Right forelimb (tissue), 1 donor: ENCODE measurements at regions not wholly inside any gene's neighbourhood (a gene's known extent, or its start where the extent isn't known, plus 50 kb on each side); places are given as distances from the start of the nearest gene placed in this dataset.
"Not testable (repeated sequence)": the region's sequence is repeated elsewhere in the genome, so short reads cannot be mapped to it uniquely, and the experiment has no call there.

Source experiments
- DNase-seq: peaks from one replicate; pipeline ENCODE4 v3.0.0-alpha.2; 2018

DNA sequence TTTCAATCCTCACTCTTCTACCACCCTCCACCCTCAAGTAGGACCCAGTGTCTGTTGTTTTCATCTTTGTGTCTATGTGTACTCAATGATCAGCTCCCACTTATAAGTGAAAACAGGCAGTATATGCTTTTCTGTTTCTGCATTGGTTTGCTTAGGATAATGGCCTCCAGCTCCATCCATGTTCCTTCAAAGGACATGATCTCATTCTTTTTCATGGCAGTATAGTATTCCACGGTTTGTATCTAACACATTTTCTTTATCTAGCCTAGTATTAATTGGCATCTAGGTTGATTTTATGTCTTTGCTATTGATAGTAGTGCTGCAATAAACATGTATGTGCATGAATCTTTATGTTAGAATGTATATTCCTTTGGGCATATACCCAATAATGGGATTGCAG lies 259.8 kb upstream of the KIF2A start:
- DNase-seq = no peak

DNA sequence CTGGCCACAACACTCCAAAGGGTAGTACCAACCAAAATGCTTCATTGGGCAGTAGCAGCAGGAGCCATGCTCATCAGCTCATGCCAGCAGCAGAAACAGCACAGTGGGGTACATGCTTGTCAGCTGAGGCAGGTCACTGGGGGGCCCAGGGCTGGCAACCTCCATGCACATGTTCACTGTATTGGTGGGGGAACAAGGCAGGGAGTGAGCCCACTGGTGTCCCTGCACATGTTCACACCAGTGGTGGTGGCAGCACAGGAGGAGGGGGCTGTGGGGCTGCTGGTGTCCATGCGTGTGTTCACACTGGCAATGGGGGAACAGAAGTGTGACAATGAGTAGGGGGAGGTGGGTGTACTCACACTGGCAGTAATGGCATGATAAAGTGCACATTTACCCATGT lies 254.3 kb upstream of the KIF2A start:
- DNase-seq = no peak

DNA sequence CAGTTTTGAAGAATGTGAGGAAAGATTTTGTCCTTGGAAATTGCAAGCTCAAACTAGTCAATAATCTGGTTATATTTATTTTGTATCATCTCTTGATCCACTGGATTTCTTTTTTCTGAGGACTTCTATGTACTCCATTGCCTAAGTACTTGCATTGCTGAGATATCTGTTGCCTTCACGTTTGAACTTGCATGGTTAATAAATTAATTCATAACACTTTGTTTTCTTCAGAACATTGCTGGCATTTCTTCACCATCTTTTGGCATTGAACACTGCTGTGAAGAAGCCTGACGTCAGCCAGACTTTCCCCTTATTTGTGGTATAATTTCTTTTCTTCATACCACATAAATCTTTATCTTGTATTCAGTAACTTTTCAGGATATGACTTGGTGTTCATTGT lies 246.0 kb upstream of the KIF2A start:
- DNase-seq = no peak

DNA sequence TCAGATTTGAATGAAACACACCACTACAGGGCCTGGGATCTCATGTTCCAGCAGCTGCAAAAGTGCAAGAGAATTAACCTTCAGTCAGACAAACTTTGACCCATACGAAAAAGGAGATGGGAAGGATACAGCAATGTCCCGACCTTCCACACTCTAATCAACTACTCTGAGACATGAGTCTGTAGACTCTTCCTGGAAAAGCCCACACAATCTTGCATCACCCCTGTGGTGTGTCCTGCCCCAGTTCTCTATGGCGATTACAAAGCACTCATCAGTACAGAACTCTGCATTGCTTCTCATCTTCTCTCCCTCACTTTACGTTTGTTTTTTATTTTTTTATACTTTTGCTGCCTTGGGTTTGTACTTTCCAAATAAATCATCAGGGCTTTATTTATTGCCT lies 241.0 kb upstream of the KIF2A start:
- no peak for DNase-seq

DNA sequence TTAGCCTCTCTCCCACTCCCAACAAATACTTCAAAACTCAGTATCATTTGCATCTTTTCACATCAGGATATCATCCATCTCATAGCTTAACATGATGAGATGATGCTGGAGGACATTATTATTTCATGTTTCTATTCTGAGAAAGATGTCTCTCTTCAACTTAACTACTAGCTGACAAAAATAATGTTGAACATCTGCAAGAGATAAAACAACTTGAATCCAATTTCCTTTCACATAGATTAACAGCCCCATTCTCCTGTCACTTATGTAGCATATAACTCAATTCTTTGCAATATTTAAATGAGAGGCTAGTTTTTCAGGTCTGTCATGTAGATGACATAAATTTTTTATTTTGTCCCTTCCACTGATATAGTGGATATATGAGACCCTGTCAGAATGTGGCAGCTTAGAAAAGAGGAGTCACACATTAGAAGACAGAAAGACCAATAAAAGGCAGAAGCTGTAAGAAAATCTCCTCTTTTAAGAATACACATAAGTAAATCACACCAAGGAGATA lies 239.2 kb upstream of the KIF2A start:
- DNase-seq = no peak

DNA sequence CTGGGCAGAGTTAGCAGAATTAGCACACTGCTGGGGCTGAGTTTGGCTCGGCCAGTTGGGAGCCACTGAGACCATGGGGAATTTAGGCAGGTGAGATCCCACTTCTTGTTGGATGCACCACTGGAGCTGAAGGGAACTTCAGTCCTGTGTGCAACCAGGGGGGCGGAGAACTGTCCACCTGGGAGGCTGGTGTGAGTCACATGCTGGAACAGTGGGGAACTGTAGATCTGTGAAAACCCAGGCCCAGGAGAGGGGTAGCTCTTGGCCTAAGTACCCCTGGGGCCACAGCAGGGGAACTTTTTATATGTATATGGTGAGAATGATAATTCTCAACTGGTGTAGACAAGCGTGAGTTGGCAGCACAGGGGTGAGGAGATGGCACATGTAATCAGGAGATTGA lies 237.5 kb upstream of the KIF2A start:
- no peak for DNase-seq

DNA sequence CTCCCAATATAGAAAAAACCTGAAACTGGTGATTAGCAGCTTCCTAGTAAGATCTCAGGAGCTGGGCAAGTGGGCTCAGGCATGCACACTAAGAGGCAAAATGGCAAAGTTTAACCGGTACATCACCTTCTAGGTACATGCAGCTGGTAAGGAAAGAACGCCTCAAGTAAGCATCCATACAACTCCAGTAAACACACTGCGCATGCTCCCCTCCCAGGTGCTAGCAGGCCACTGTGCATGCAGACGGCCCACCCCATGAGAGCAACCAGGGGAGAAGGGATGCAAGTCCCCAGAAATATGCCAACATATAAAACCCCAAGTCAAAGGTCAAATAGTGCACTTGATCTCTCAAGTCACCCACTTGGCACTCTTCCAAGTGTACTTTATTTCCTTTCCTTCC lies 228.6 kb upstream of the KIF2A start:
- no peak for DNase-seq

DNA sequence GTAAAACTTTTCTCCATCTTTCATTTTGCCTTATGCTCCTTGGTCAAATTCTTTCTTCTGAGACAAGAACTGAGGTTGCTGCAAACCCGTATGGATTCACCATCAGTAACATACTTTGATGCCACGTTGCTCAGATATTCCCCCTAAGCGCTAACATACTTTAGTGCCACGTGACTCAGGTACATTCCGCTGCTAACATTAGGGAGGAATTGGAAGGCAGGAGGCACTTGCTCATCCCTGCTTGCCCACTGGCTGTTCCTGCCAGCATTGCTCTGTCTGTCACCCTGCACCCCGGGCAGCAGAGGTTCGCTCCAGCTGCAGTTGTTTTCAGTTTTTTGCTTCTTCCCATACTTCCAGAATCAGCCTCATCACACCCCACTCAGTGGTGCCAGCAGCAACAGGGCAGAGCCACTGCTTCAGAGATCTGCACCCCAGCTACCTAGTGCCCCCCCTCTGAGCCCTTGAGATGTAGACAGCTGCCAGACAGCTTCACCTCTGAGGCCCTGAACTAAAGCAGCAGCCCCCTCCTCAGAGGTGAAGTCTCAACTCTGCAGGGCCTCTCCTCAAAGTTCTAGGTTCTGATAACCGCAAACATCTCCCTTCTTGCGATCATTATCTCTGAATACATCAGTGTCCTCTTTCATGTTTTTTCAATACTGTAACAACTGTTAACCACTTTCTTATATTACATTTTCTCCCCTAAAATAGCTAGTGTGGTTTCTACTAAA lies 228.0 kb upstream of the KIF2A start:
- no peak for DNase-seq

DNA sequence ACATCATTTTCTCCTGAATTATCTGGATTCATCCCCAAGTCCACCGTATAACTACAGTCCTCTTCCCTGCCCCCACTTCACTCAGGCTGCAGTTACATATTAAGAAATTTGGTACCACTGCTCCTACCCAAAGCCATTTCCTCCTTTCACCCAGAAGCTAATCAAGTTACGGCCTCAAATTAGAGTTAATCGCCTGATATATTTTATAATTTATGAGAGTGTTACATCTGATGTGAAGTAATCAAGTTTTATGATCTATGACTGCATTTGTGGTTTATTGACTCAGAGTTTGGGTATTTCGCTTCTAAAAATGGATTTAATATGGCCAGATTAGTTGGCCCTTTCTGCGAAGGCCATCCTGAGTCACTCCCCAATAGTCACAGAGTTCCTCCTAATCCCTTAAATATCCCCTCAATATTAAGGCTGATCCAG lies 223.6 kb upstream of the KIF2A start:
- DNase-seq = no peak

DNA sequence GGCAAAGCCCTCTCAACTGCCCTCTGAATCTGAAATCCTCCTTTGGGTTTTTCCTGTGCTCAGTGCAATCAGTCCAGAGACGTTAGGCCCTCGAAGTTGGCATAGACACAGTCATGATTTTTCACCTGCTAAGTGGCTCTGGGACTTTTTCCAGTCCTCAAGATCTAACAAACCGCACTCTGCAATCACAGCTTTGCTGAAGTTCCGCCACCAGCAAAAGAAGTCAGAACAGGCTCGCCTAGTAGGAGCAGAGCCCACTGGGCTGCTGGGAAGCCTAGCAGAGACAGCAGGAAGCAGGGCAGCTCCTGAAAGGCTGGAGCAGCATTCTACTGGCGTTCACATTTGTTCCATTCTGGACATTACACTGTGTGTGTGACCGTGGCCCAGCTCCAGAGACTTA lies 222.8 kb upstream of the KIF2A start:
- DNase-seq = no peak

DNA sequence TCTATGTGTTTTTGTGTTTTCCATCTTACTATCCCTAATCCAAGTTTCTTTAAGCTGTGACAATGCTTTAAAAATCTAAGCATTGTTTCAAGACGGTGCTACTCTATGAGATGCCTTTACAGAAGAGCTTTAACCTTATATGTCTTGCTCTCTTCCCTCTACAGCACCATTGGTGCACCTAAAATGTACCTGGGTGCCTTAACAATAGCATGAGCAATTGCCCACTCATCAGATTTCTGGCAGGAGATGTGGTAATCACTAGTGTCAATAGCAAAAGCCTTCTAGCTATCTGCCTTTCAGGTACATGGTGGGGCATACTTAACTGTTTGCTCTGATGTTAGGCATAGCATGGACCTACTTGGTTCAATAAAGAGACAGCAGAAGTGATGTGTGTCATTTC lies 222.3 kb upstream of the KIF2A start:
- DNase-seq = no peak

DNA sequence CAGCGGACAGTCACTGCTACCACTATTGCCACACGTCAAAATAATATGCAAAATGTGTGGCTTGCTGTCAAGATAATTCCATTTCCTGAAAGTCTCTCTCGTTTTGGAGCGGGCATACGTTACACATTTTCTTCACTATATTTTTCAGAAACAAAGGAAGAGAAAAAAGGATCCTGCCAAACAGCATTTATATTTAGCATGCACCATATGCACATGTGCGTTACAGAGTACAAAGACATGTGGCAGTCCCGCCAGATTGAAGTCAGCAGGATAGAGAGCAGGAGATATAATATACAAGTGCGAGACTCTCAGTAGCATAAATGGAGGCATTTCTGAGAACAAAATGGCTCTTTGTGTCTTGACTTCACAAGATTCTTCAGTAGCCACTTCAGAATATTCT lies 221.6 kb upstream of the KIF2A start:
- DNase-seq = no peak

DNA sequence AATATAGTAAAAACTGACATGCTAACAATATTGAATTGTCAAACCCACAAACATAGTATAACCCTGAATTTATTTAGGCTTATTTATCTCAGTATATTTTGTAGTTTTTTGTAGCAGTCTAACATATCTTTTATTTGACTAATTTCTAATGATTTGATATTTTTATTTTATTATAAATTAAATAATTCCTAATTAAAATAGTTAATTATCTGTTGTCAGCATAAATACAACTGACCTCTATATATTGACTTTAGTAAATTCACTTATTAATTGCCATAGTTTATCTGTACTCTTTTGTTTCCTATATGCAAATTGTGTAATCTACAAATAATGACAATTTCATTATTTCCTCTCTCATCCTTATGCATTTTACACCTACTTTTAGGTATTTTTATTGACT lies 215.1 kb upstream of the KIF2A start:
- no peak for DNase-seq

DNA sequence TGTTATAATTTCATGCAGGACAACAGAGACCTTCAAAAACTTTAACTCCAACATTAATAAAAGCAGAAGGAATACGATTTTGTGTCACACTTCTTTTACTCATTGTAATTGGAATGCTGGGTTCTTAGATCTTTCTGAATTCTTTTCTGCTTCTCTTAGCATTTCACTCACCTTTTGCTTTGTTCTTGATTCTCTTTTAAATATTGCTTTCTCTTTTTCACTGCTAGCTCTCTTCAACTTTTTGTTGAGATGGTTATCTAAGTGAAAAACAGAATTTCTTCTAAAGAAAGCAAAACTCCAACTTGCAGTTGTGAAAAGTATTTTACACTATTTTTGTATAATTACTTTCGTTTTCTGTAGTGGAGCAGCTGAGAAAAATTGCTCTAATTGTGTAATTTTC lies 212.6 kb upstream of the KIF2A start:
- no peak for DNase-seq

DNA sequence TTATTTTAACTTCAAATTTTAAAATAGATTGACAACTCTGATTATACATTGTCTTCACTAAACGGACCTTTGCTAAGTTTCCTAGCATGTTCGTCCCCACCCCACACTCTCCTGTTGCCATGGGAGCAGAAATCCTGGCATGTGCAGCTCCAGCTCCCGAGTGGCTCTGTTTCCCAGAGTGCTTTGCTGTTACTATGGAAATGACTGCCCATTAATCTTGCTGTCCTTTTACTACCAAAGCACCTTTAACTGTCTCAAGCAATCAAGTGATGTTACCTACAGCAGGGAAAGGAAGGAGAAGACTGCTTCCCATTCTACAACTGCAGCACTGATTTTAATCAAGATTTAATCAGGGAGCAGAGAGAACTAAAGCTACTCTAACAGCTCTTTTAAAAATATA lies 212.0 kb upstream of the KIF2A start:
- no peak for DNase-seq

DNA sequence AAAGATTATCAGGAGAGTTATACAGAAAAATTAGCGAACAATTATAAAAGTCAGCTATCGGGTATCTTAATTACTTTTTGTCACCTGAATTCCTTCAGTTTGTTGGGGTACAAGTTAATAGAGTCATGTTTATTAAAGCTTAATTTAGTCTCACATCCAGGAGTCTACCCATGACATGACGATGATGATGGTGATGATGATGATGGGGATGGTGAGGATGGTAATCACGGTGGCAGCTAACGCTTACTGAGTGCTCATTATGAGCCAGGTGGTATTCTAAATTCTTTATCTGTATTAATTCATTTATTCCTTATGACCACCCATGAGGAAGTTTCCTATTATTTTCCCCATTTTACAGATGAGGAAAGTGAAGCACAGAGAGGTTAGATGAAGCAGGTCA lies 208.6 kb upstream of the KIF2A start:
- no peak for DNase-seq

DNA sequence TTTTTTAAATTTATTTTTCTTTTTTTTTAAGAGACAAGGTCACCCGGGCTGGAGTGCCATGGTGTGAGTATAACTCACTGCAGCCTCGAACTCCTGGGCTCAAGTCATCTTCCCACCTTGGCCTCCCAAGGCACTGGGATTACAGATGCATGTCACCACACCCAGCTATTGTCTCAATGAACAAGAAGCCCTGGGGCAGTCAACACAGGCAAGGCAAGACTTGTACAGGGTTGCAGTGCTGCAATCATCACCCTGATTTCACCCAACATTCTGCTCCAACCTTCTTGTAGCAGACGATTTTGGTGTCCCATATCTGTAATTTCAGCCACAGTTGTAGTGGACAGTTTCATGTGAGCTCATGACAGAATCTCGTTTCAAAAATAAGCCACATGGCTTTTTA lies 205.8 kb upstream of the KIF2A start:
- DNase-seq = no peak

DNA sequence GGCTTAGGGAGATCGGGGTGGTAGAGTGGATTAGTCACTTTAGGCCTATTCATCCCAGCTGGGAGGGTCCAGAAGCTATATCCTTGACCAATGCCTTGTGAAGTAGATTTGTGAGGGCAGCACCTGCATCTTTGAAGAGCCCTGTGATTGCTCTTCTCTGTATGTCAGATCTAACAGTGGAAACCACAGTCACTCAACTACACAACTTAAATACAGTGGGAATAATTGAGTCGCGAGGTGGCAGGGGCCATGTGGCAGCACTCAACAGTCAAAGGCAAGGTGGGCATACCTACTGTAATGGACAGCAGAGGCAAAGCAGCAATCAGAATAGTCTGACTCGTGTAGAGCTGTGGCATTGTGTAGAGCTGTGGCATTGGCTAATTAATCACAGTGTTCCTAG lies 202.1 kb upstream of the KIF2A start:
- DNase-seq = not testable (repeated sequence)

DNA sequence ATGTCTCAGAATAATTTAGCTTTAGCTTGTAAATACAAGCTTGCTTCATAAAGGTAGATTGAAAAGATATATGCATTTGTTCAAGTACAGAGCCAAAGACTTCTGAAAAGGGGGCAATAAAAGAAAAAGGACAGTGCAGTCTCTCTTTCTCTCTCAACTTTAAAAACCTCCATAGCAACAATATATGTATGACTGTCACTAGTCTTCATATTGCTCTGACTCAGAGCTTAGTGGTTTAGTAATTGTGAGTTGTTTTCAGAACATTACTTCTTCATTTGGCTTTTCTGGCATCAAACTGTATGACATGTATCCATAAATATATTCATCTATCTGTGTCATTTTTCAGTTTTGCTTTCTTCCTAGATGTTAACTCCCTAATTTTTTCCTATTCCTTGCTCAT lies 194.6 kb upstream of the KIF2A start:
- no peak for DNase-seq

DNA sequence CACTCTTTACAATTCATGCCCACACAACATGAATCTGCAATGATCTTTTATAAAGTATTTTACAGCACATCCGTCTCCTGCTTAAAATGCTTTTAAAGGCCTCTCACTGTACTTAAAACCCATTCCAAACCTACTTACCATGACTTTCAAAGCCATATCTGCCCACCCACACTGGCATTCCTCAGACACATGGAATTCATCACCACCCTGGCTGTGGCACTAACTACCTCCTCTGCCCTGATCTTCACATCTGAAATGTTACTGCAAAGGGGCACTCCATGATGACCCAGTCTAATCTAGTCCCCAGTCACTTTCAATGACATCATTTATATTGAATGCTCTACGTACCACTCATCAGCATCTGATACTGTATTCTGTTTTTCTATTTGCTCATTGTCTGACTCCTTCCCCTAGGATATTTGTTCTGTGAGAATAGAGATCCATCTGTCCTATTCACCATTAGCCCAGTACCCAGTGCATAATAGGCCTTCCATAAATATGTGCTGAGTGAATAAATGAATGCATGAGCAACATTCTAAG lies 193.2 kb upstream of the KIF2A start:
- no peak for DNase-seq

DNA sequence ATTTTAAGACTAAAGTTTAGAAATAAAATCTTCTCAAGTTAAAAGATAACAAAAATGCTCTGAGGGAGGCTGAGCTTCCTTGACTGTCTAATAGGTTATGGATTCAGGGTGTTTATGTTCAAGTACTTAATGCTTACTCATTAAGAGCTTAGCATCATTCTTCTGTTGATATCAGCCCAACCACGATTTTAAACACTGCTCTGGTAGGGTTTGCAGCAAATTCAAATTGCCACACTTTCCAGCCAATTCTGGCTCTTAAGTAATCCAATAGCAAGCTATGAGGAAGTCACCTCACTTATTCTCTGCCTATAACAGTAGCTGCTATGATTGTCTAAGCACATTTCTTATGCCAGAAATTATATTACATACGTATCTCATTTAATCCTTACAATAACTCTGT lies 191.0 kb upstream of the KIF2A start:
- no peak for DNase-seq

DNA sequence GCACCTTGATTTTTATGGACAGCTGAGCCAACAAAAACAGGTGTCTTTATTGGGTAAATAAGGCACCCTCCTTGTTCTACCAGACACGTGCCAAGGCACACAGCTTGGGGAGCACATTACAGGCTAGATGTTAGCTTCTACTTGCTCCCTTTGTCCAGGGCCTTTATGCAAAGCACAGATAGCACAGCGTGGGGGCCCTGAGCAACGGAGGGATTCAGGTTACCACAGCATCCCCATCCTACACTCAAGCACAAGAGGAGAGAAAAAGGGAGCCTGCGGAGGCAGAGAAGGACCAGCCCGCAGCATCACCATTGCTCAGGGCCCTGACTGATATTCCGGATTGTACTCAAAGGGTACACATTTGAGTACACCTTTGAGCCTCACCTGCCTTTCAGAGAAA lies 181.7 kb upstream of the KIF2A start:
- no peak for DNase-seq

DNA sequence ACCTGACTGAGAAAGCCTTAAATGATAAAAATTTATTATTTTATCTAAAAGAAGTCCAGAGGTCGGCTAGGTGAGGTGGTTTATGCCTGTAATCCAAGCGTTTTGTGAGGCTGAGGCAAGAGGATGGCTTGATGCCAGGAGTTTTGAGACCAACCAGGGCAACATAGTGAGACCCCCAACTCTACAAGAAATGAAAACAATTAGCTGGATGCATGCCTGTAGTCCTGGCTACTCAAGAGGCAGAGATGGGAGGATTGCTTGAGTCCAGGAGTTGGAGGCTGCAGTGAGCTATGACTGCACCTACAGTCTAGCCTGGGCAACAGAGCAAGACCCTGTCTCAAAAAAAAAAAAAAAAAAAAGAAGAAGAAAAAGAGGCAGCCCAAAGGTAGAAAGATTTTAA lies 179.9 kb upstream of the KIF2A start:
- no peak for DNase-seq

DNA sequence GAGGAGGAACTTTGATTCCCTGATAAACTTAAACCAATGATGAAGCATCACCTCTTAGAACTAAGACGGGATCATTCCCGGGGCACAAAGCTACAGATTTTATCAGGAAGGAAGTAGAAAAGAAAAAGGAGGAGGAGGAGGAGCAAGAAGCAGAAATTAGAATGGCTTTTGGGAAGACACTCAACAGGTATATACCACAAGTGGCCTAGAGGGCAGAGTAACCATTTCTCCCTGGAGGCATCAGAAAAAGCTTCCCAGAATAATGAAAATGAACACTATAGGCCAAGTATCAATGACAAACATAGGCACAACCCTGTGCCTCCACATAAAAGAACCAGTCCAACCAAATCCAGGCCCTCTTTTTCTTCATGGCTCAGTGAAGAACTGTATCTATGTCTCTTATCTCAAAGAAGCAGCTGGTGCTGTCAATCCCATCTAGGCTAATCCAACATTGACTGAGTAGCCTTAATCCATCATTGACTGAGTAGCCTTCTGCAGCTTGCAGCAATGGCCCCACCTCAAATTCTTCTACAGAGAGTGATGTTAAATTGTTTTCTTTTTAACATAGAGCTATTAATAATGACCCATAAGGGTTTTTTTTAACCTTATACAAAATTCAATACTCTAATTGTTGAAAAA lies 178.8 kb upstream of the KIF2A start:
- DNase-seq = no peak

DNA sequence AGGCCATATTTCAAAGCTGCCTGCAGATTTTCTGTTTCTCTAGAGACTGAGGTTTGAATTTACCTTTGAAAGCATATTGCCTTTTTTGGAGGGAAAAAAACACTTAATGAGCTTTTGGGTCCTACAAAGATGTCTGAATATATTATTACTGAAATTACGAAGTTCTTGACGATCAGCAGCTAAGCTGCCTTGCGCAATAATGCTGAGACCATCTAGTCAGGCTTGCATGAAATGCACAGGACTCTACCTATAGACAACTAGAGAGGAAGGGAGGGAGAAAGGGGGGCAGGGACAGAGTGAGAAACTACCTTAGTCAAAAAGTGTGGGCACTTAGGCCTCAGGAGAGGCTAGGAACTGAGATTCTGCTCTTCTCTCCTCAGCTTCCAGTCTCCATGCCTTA lies 175.9 kb upstream of the KIF2A start:
- no peak for DNase-seq
